HG03575 (cell line): ENCODE measurements at regions not wholly inside any gene's neighbourhood (a gene's known extent, or its start where the extent isn't known, plus 50 kb on each side); places are given as distances from the start of the nearest gene placed in this dataset.
"Not testable (repeated sequence)": the region's sequence is repeated elsewhere in the genome, so short reads cannot be mapped to it uniquely, and the experiment has no call there.

ENCODE experiments used
- ATAC-seq: cut with Tn5 transposase; IDR thresholded peaks from one replicate; pipeline ENCODE4 v1.9.1; 2021; ENCODE audit not compliant: unreplicated experiment, insufficient number of reproducible peaks, low FRiP score; ENCODE audit errors: extremely low read depth

- ATAC-seq, result no peak
Observed at GRCh38 chr17:72445055-72445991, 324.5 kb downstream of the SOX9 start.

GRCh38 chr17:72446118-72446517 lies 325.3 kb downstream of the SOX9 start:
- ATAC-seq, result no peak

- ATAC-seq, result no peak
Observed at GRCh38 chr17:72446525-72447250, 325.9 kb downstream of the SOX9 start.

- ATAC-seq, result no peak
Observed at GRCh38 chr17:72447251-72447640, 326.4 kb downstream of the SOX9 start.

- no peak for ATAC-seq
Observed at GRCh38 chr17:72448019-72448418, 327.2 kb downstream of the SOX9 start.

GRCh38 chr17:72452286-72453173 lies 331.7 kb downstream of the SOX9 start:
- ATAC-seq, result no peak

GRCh38 chr17:72454342-72454741 lies 333.5 kb downstream of the SOX9 start:
- ATAC-seq, result no peak

- ATAC-seq, result no peak
Observed at GRCh38 chr17:72455562-72455961, 334.7 kb downstream of the SOX9 start.

GRCh38 chr17:72456075-72456474 lies 335.3 kb downstream of the SOX9 start:
- no peak for ATAC-seq

GRCh38 chr17:72457712-72458111 lies 336.9 kb downstream of the SOX9 start:
- ATAC-seq, result no peak

- ATAC-seq, result no peak
Observed at GRCh38 chr17:72458301-72458700, 337.5 kb downstream of the SOX9 start.

GRCh38 chr17:72460711-72461110 lies 339.9 kb downstream of the SOX9 start:
- no peak for ATAC-seq

GRCh38 chr17:72461757-72462156 lies 340.9 kb downstream of the SOX9 start:
- ATAC-seq, result no peak

- ATAC-seq, result no peak
Observed at GRCh38 chr17:72462407-72462806, 341.6 kb downstream of the SOX9 start.

- no peak for ATAC-seq
Observed at GRCh38 chr17:72462814-72463213, 342.0 kb downstream of the SOX9 start.

- ATAC-seq, result no peak
Observed at GRCh38 chr17:72463287-72464102, 342.7 kb downstream of the SOX9 start.

- not testable (repeated sequence) for ATAC-seq
Observed at GRCh38 chr17:72464221-72464620, 343.4 kb downstream of the SOX9 start.

GRCh38 chr17:72465191-72466024 lies 344.6 kb downstream of the SOX9 start:
- no peak for ATAC-seq
